HepG2 (cell line): ENCODE measurements at regions not wholly inside any gene's neighbourhood (a gene's known extent, or its start where the extent isn't known, plus 50 kb on each side); places are given as distances from the start of the nearest gene placed in this dataset.
"Not testable (repeated sequence)": the region's sequence is repeated elsewhere in the genome, so short reads cannot be mapped to it uniquely, and the experiment has no call there.

Experiments
- ATAC-seq: fragments of 200-7000 bp; cut with Tn5 transposase; 3 replicates; pipeline ENCODE4 v1.9.1; 2020; ENCODE audit warnings: mild to moderate bottlenecking, moderate library complexity
- BruUV-seq: library from RNA; stranded (reverse); fragments of 400-500 nt; replicated peaks from 2 replicates; lab custom pipeline; 2021; lab: Mats Ljungman, UMichigan
- CTCF ChIA-PET: fragments of 300-600 bp; formaldehyde crosslinking; extraction: SDS; loops from one replicate; lab custom pipeline; 2021; ENCODE audit warnings: low total read pairs, inconsistent platforms, low intra/inter-chr PET ratio; lab: Yijun Ruan, JAX
- POLR2A ChIA-PET: fragments of 350-600 bp; sonication (Branson Sonifier 250); formaldehyde crosslinking; loops from one replicate; lab custom pipeline; 2020; ENCODE audit warnings: antibody characterized with exemption, inconsistent platforms; lab: Yijun Ruan, JAX
- DNase-seq: peaks from one replicate; pipeline ENCODE4 v3.0.0-alpha.2; 2015; ENCODE audit warnings: low spot score
- FAIRE-seq: peaks from 3 replicates; lab custom pipeline; 2011; peaks lifted over from hg19 to GRCh38; lab: Jason Lieb, UNC
- H2AFZ ChIP-seq: one replicate; pipeline ENCODE4 v1.6.1; 2011; ENCODE audit warnings: low read length, inconsistent platforms
- H3K27ac ChIP-seq: fragments of 300-600 bp; 3 replicates; pipeline ENCODE4 v1.8.0; 2011; ENCODE audit warnings: mixed run types, mild to moderate bottlenecking, mixed read lengths, low read length, inconsistent platforms; ENCODE audit not compliant: insufficient read depth; ENCODE audit errors: extremely low read length
- H3K27me3 ChIP-seq, 2 experiments: fragments of 200-600 bp in 1 of 2; 2 replicates in 1 of 2; 3 replicates in 1 of 2; pipeline versions ENCODE4 v1.6.0 to v1.8.0; 2011; ENCODE audit warnings: low read length in 2 of 2, mild to moderate bottlenecking in 2 of 2, moderate library complexity in 2 of 2, inconsistent platforms in 1 of 2; ENCODE audit not compliant: insufficient read depth in 2 of 2, control insufficient read depth in 1 of 2
- H3K36me3 ChIP-seq, 2 experiments: fragments of 200-600 bp in 1 of 2; replicated peaks in 1 of 2; 2 replicates in 1 of 2; 3 replicates in 1 of 2; pipeline versions ENCODE4 v1.5.1 to v1.8.0; 2011; ENCODE audit warnings: low read length in 2 of 2, inconsistent platforms in 1 of 2; ENCODE audit not compliant: insufficient read depth in 2 of 2, control insufficient read depth in 1 of 2
- H3K4me1 ChIP-seq: 2 replicates; pipeline ENCODE4 v1.5.1; 2012; ENCODE audit warnings: low read length, inconsistent platforms; ENCODE audit not compliant: insufficient read depth
- H3K4me2 ChIP-seq: 2 replicates; pipeline ENCODE4 v1.6.0; 2011; ENCODE audit warnings: low read depth, low read length, inconsistent platforms
- H3K4me3 ChIP-seq, 3 experiments: fragments of 200-600 bp in 1 of 3; sonication (generic), shearing (Covaris generic) in 1 of 3; replicated peaks in 1 of 3; 2 replicates each; pipeline ENCODE4 v1.5.1; 2011 to 2016; ENCODE audit warnings: low read length in 3 of 3, inconsistent platforms in 2 of 3, low read depth in 2 of 3, mild to moderate bottlenecking in 2 of 3, control low read depth in 1 of 3, mixed read lengths in 1 of 3; ENCODE audit not compliant: insufficient read depth in 1 of 3
- H3K79me2 ChIP-seq: one replicate; pipeline ENCODE4 v1.6.1; 2011; ENCODE audit warnings: low read length, inconsistent platforms; ENCODE audit not compliant: insufficient read depth
- H3K9ac ChIP-seq: 2 replicates; pipeline ENCODE4 v1.6.0; 2011; ENCODE audit warnings: mild to moderate bottlenecking, low read depth, low read length, inconsistent platforms; ENCODE audit not compliant: insufficient read depth
- H3K9me3 ChIP-seq: 2 replicates; pipeline ENCODE4 v1.5.1; 2012; ENCODE audit warnings: mild to moderate bottlenecking, low read length
- H4K20me1 ChIP-seq: 2 replicates; pipeline ENCODE4 v1.6.0; 2011; ENCODE audit warnings: inconsistent platforms, mild to moderate bottlenecking, low read length, moderate library complexity; ENCODE audit not compliant: insufficient read depth
- GLI4 ChIP-seq: sonication (generic); formaldehyde crosslinking; IDR thresholded peaks from 2 replicates; pipeline ENCODE4 v1.5.1; 2020; ENCODE audit warnings: missing genetic modification reagents, mild to moderate bottlenecking, moderate library complexity, borderline replicate concordance
- HMGXB4 ChIP-seq, 2 experiments: sonication (generic) in 1 of 2; formaldehyde crosslinking in 1 of 2; IDR thresholded peaks; 2 replicates each; pipeline versions ENCODE4 v1.4.0 to v1.6.1; 2018 to 2020; ENCODE audit warnings: missing genetic modification reagents in 2 of 2, borderline replicate concordance in 1 of 2, low read depth in 1 of 2, mild to moderate bottlenecking in 1 of 2, missing biosample characterization in 1 of 2
- MLXIP ChIP-seq: sonication (generic); formaldehyde crosslinking; IDR thresholded peaks from 2 replicates; pipeline ENCODE4 v1.9.0; 2021; ENCODE audit warnings: missing genetic modification reagents, borderline replicate concordance
- PCBP2 ChIP-seq: fragments of 200-400 bp; formaldehyde crosslinking; optimal IDR thresholded peaks from 2 replicates; pipeline ENCODE3; 2018; ENCODE audit warnings: low read length, low read depth; ENCODE audit not compliant: poor library complexity, severe bottlenecking
- SOX6 ChIP-seq, 2 experiments: fragments of 450-650 bp in 1 of 2; sonication (generic) in 1 of 2; formaldehyde crosslinking in 1 of 2; IDR thresholded peaks; 2 replicates each; pipeline versions ENCODE4 v1.4.0 to v1.6.1; 2017 to 2020; ENCODE audit warnings: antibody characterized with exemption in 1 of 2, mild to moderate bottlenecking in 1 of 2, missing genetic modification reagents in 1 of 2
- ZMYM4 ChIP-seq: sonication (generic); formaldehyde crosslinking; IDR thresholded peaks from 2 replicates; pipeline ENCODE4 v1.8.1; 2023; ENCODE audit warnings: mild to moderate bottlenecking, missing genetic modification reagents
- ZNF121 ChIP-seq: sonication (generic); formaldehyde crosslinking; IDR thresholded peaks from 2 replicates; pipeline ENCODE4 v1.5.0; 2020; ENCODE audit warnings: mild to moderate bottlenecking, missing genetic modification reagents
- ZNF547 ChIP-seq: sonication (generic); formaldehyde crosslinking; IDR thresholded peaks from 2 replicates; pipeline ENCODE4 v1.5.1; 2020; ENCODE audit warnings: mild to moderate bottlenecking, missing genetic modification reagents
- ZNF770 ChIP-seq: sonication (generic); formaldehyde crosslinking; IDR thresholded peaks from 2 replicates; pipeline ENCODE4 v1.5.0; 2020; ENCODE audit warnings: mild to moderate bottlenecking, missing genetic modification reagents
- ZSCAN30 ChIP-seq: sonication (generic); formaldehyde crosslinking; IDR thresholded peaks from 2 replicates; pipeline ENCODE4 v1.5.0; 2020; ENCODE audit warnings: mild to moderate bottlenecking, missing genetic modification reagents
- WGBS: methylation state at CpG from one replicate; pipeline ENCODE4 v1.1.6; 2017; ENCODE audit warnings: low lambda C conversion rate; 5-methylcytosine and 5-hydroxymethylcytosine counted together
- in situ Hi-C: cut with HindIII; loops from 2 replicates; pipeline ENCODE4 v1.10.0; 2017; ENCODE audit warnings: low pct_unique_long_range_greater_than_20kb; ENCODE audit not compliant: extremely low pct_ligation_motif_present
- intact Hi-C: fragments of 100-400 bp; cut with micrococcal nuclease; formaldehyde crosslinking; loops from one replicate; pipeline ENCODE4 v1.10.0; 2022; ENCODE audit not compliant: unreplicated experiment

- CTCF ChIA-PET; H3K9me3 ChIP-seq; H3K27ac ChIP-seq; FAIRE-seq; ATAC-seq; H3K36me3 ChIP-seq; intact Hi-C loops; H3K4me2 ChIP-seq; H3K9ac ChIP-seq; H3K4me3 ChIP-seq; DNase-seq; H4K20me1 ChIP-seq; H2AFZ ChIP-seq; H3K79me2 ChIP-seq; in situ Hi-C loops; H3K27me3 ChIP-seq; BruUV-seq; TF ChIP-seq SOX6 (IDR thresholded peaks at IDR 0.05): not testable (repeated sequence)
- POLR2A ChIA-PET: interaction anchor here (0.7 to 1.7 kb wide), 6 partner anchors 20 to 685 kb away, joined by 3 to 11 read pairs (median 5); partner anchors contain the start of gene BCL6
- peaks cover 71% of the 10 kb centered on the region for H3K4me1 ChIP-seq
- 92% methylated on average over 4 of the region's 4 CpGs for WGBS
- TF ChIP-seq ZNF770 (CRISPR knock-in tag) (peak; percentile 78), ZMYM4 (CRISPR knock-in tag) (0 out of 2 replicates have a peak, but pooled peaks have one; percentile 19), ZNF121 (CRISPR knock-in tag) (peak; percentile 66; the same call in 1 of the 2 replicates), SOX6 (CRISPR knock-in tag; IDR thresholded peaks at IDR 0.05) (0 out of 2 replicates have a peak, but pooled peaks have one; percentile 23)
Measured at GRCh38 chr3:188022902-188023301, 131.1 kb upstream of the LPP start.

- FAIRE-seq (no peak), DNase-seq (no peak), ATAC-seq (no peak)
- Histone ChIP-seq H3K4me3 (no peak overlapping the region), H3K4me2 (peak overlapping the region; percentile 45; the same call in 1 of the 2 replicates), H4K20me1 (no peaks in the 10 kb centered on the region), H3K27ac (peak overlapping the region; percentile 54), H3K9me3 (no peaks in the 10 kb centered on the region), H2AFZ (no peak overlapping the region), H3K36me3 (no peaks in the 10 kb centered on the region), H3K9ac (no peak overlapping the region), H3K27me3 (no peaks in the 10 kb centered on the region), H3K4me1 (peaks cover 81% of the 10 kb centered on the region), H3K79me2 (no peaks in the 10 kb centered on the region)
- intact Hi-C loops: no loop called here
- TF ChIP-seq PCBP2 (no peak), GLI4 (CRISPR knock-in tag) (no peak), ZNF547 (no peak), ZSCAN30 (CRISPR knock-in tag) (0 out of 2 replicates have a peak, but pooled peaks have one; percentile 44), HMGXB4 (CRISPR knock-in tag; IDR thresholded peaks at IDR 0.05; ENCODE audit: borderline replicate concordance in 1 of 2, low read depth in 1 of 2) (no peak), MLXIP (no peak)
- 93% methylated on average over 6 of the region's 6 CpGs for WGBS
- POLR2A ChIA-PET: interaction anchor here (0.9 to 2.2 kb wide), 10 partner anchors 11 to 286 kb away, joined by 3 to 31 read pairs (median 4); partner anchors contain the start of gene BCL6
- CTCF ChIA-PET: no interaction called here
- no TSS peak for BruUV-seq
- in situ Hi-C loops: no loop called here
Measured at GRCh38 chr3:188025555-188025954, 128.4 kb upstream of the LPP start.
